PFSK-1 (cell line): ENCODE measurements at regions not wholly inside any gene's neighbourhood (a gene's known extent, or its start where the extent isn't known, plus 50 kb on each side); places are given as distances from the start of the nearest gene placed in this dataset.

Experiments
- FOXP2 ChIP-seq: optimal IDR thresholded peaks from 2 replicates; pipeline ENCODE3; 2011; ENCODE audit warnings: borderline replicate concordance, control low read depth, inconsistent platforms; ENCODE audit not compliant: insufficient read depth; ENCODE audit errors: extremely low read length, extremely low read depth
- POLR2AphosphoS5 ChIP-seq: IDR thresholded peaks from 2 replicates; pipeline ENCODE4 v1.6.1; 2012; ENCODE audit warnings: low read depth, mild to moderate bottlenecking, control low read depth, low read length, moderate library complexity
- REST ChIP-seq, 2 experiments: IDR thresholded peaks; 2 replicates each; pipeline versions ENCODE4 v1.6.1 to v1.8.0; 2011 to 2012; ENCODE audit warnings: low read depth in 2 of 2, low read length in 2 of 2, control low read depth in 1 of 2, inconsistent platforms in 1 of 2, mild to moderate bottlenecking in 1 of 2, moderate library complexity in 1 of 2; ENCODE audit not compliant: insufficient read depth in 1 of 2
- SIN3A ChIP-seq: IDR thresholded peaks from 2 replicates; pipeline ENCODE4 v1.6.1; 2012; ENCODE audit warnings: mild to moderate bottlenecking, low read length, moderate library complexity, borderline replicate concordance; ENCODE audit not compliant: insufficient read depth
- TAF1 ChIP-seq: IDR thresholded peaks from 2 replicates; pipeline ENCODE4 v1.6.1; 2012; ENCODE audit warnings: low read length, control low read depth, borderline replicate concordance; ENCODE audit not compliant: insufficient read depth

- TF ChIP-seq POLR2AphosphoS5: no peak
- no peak for TF ChIP-seq TAF1
- TF ChIP-seq SIN3A: no peak
- no peak for TF ChIP-seq REST (IDR thresholded peaks at IDR 0.05; ENCODE audit: insufficient read depth in 1 of 2, low read depth in 2 of 2, low read length in 2 of 2)
- no peak for TF ChIP-seq FOXP2
Measured at GRCh38 chr13:82129281-82129680, 1753.0 kb downstream of the SLITRK1 start.
